ENCODE measurements at regions not wholly inside any gene's neighbourhood (a gene's known extent, or its start where the extent isn't known, plus 50 kb on each side); places are given as distances from the start of the nearest gene placed in this dataset.

DNA sequence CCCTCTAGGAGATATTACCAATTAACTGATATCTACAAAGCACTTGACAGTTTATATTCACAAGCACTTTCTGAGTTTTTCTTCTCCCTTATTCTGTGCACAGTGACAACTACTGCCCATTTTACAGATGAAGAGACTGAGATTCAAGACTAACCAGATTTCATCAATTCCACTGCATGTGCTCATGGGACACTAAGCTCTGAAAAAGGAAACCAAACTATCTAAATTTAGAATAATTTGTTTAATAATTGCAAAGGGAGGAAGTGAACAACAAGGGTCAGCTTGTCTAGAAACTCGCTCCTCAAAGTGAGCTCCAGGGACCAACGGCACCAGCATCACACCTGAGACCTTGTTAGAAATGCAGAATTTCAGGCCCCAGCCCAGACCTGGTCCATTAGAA, 50.8 kb upstream of the MYLIP start:
- peaks cover 6% of the 10 kb centered on the region for H3K4me1 ChIP-seq (ENCODE audit: low read length)
- H3K27ac ChIP-seq (ENCODE audit: low read length), result no peak overlapping the region
- H3K36me3 ChIP-seq (replicated peaks; ENCODE audit: low read depth, low read length), result no peaks in the 10 kb centered on the region
- H2AFZ ChIP-seq (ENCODE audit: low read depth, low read length), result no peak overlapping the region
- TF ChIP-seq, protein P1, sequence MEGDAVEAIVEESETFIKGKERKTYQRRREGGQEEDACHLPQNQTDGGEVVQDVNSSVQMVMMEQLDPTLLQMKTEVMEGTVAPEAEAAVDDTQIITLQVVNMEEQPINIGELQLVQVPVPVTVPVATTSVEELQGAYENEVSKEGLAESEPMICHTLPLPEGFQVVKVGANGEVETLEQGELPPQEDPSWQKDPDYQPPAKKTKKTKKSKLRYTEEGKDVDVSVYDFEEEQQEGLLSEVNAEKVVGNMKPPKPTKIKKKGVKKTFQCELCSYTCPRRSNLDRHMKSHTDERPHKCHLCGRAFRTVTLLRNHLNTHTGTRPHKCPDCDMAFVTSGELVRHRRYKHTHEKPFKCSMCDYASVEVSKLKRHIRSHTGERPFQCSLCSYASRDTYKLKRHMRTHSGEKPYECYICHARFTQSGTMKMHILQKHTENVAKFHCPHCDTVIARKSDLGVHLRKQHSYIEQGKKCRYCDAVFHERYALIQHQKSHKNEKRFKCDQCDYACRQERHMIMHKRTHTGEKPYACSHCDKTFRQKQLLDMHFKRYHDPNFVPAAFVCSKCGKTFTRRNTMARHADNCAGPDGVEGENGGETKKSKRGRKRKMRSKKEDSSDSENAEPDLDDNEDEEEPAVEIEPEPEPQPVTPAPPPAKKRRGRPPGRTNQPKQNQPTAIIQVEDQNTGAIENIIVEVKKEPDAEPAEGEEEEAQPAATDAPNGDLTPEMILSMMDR (IDR thresholded peaks at IDR 0.05; ENCODE audit: low read depth, low read length), result no peak
- no peak for TF ChIP-seq EZH2phosphoT487 (IDR thresholded peaks at IDR 0.05; ENCODE audit: low read depth)
- H3K9ac ChIP-seq (ENCODE audit: low read length), result no peak overlapping the region
- no peaks in the 10 kb centered on the region for H3K9me3 ChIP-seq (ENCODE audit: insufficient read depth, low read length)
- no peak overlapping the region for H3K4me2 ChIP-seq (ENCODE audit: low read length)
- H4K20me1 ChIP-seq (ENCODE audit: insufficient read depth, low read length), result no peaks in the 10 kb centered on the region
- H3K27me3 ChIP-seq (ENCODE audit: low read depth, low read length), result no peaks in the 10 kb centered on the region
- H3K79me2 ChIP-seq (ENCODE audit: low read length), result no peaks in the 10 kb centered on the region
- H3K4me3 ChIP-seq (ENCODE audit: low read length), result no peak overlapping the region

DNA sequence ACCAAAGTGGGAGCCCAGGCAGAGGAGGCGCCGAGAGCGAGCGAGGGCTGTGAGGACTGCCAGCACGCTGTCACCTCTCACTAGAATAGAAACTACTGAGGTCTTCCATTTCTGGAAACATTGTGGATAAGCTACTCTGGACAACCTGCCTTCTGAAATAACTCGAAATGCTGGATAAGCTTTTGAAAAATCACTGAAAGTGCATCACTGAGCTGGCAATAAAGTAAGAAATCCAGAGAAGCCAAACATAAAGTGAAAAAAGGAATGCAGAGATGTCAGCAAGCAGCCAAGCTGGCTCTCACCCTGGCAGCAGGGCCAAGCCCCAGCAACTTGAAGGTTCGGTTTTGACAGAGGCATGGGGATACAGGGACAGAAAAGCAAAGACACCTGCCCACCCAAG, 59.2 kb upstream of the MYLIP start:
- Histone ChIP-seq H3K27me3 (ENCODE audit: low read depth, low read length) (no peaks in the 10 kb centered on the region), H2AFZ (ENCODE audit: low read depth, low read length) (no peak overlapping the region), H3K4me1 (ENCODE audit: low read length) (no peaks in the 10 kb centered on the region), H3K9ac (ENCODE audit: low read length) (no peak overlapping the region), H3K4me2 (ENCODE audit: low read length) (no peak overlapping the region), H4K20me1 (ENCODE audit: insufficient read depth, low read length) (no peaks in the 10 kb centered on the region), H3K27ac (ENCODE audit: low read length) (no peak overlapping the region), H3K79me2 (ENCODE audit: low read length) (no peaks in the 10 kb centered on the region), H3K4me3 (ENCODE audit: low read length) (no peak overlapping the region), H3K36me3 (replicated peaks; ENCODE audit: low read depth, low read length) (no peaks in the 10 kb centered on the region), H3K9me3 (ENCODE audit: insufficient read depth, low read length) (no peaks in the 10 kb centered on the region)
- TF ChIP-seq EZH2phosphoT487 (IDR thresholded peaks at IDR 0.05; ENCODE audit: low read depth), result no peak
- TF ChIP-seq, protein P1 (IDR thresholded peaks at IDR 0.05; ENCODE audit: low read depth, low read length), result no peak

DNA sequence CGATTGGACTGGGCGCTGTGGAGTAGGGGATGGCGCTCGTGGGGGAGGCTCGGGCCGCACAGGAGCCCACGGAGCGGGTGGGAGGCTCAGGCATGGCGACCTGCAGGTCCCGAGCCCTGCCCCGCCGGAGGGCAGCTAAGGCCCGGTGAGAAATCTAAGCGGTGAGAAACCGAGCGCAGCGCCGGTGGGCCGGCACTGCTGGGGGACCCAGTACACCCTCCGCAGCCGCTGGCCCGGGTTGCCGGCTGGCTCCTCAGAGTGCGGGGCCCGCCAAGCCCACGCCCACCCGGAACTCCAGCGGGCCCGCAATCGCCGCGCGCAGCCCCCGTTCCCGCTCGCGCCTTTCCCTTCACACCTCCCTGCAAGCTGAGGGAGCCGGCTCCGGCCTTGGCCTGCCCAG, 59.7 kb upstream of the MYLIP start:
- Histone ChIP-seq H3K9me3 (ENCODE audit: insufficient read depth, low read length) (no peaks in the 10 kb centered on the region), H3K27me3 (ENCODE audit: low read depth, low read length) (no peaks in the 10 kb centered on the region), H3K4me3 (ENCODE audit: low read length) (no peak overlapping the region), H3K27ac (ENCODE audit: low read length) (no peak overlapping the region), H3K9ac (ENCODE audit: low read length) (no peak overlapping the region), H3K79me2 (ENCODE audit: low read length) (no peaks in the 10 kb centered on the region), H2AFZ (ENCODE audit: low read depth, low read length) (no peak overlapping the region), H4K20me1 (ENCODE audit: insufficient read depth, low read length) (no peaks in the 10 kb centered on the region), H3K4me2 (ENCODE audit: low read length) (no peak overlapping the region), H3K36me3 (replicated peaks; ENCODE audit: low read depth, low read length) (no peaks in the 10 kb centered on the region), H3K4me1 (ENCODE audit: low read length) (no peaks in the 10 kb centered on the region)
- no peak for TF ChIP-seq EZH2phosphoT487 (IDR thresholded peaks at IDR 0.05; ENCODE audit: low read depth)
- TF ChIP-seq, protein P1 (IDR thresholded peaks at IDR 0.05; ENCODE audit: low read depth, low read length), result no peak

DNA sequence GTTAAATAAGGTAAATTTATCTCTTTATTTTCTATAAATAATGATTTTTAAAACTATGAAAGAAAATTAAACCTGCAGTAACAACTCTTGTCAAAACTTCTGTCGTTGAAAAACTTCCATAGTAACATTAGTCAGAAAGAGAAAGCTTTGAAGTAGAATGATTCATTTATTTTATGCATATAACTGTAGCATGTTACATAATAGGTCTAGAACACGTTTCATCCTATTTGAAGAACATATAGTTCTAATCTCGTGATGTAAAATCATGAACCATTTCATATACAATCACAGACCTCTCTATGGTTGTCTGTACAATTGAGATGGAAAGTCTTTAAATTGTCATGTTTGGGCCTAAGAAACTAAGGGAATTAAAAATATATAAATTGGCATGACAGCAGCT, 61.3 kb upstream of the MYLIP start:
- Histone ChIP-seq H3K27me3 (ENCODE audit: low read depth, low read length) (no peaks in the 10 kb centered on the region), H4K20me1 (ENCODE audit: insufficient read depth, low read length) (no peaks in the 10 kb centered on the region), H3K36me3 (replicated peaks; ENCODE audit: low read depth, low read length) (no peaks in the 10 kb centered on the region), H3K4me1 (ENCODE audit: low read length) (no peaks in the 10 kb centered on the region), H3K79me2 (ENCODE audit: low read length) (no peaks in the 10 kb centered on the region), H3K9me3 (ENCODE audit: insufficient read depth, low read length) (no peaks in the 10 kb centered on the region), H3K9ac (ENCODE audit: low read length) (no peak overlapping the region), H3K27ac (ENCODE audit: low read length) (no peak overlapping the region), H3K4me3 (ENCODE audit: low read length) (no peak overlapping the region), H3K4me2 (ENCODE audit: low read length) (no peak overlapping the region), H2AFZ (ENCODE audit: low read depth, low read length) (no peak overlapping the region)
- TF ChIP-seq, protein P1 (IDR thresholded peaks at IDR 0.05; ENCODE audit: low read depth, low read length), result no peak
- no peak for TF ChIP-seq EZH2phosphoT487 (IDR thresholded peaks at IDR 0.05; ENCODE audit: low read depth)
